Panc1 (cell line): ENCODE measurements at regions not wholly inside any gene's neighbourhood (a gene's known extent, or its start where the extent isn't known, plus 50 kb on each side); places are given as distances from the start of the nearest gene placed in this dataset.

Source experiments
- ATAC-seq: fragments of 200-7000 bp; cut with Tn5 transposase; 2 replicates; pipeline ENCODE4 v1.9.1; 2020; ENCODE audit warnings: mild to moderate bottlenecking, moderate library complexity
- BruUV-seq: library from RNA; stranded (reverse); fragments of 400-500 nt; replicated peaks from 2 replicates; lab custom pipeline; 2021; lab: Mats Ljungman, UMichigan
- CTCF ChIA-PET: fragments of 300-600 bp; sonication (Branson Sonifier 250); formaldehyde crosslinking; loops from one replicate; lab custom pipeline; 2022; ENCODE audit warnings: antibody characterized with exemption; lab: Charles Lee
- POLR2A ChIA-PET: fragments of 300-600 bp; sonication (Branson Sonifier 250); formaldehyde crosslinking; loops from one replicate; lab custom pipeline; 2022; ENCODE audit warnings: antibody characterized with exemption; lab: Charles Lee
- DNase-seq: peaks from one replicate; pipeline ENCODE4 v3.0.0-alpha.2; 2010; ENCODE audit warnings: low read depth, low spot score
- H3K27ac ChIP-seq: 2 replicates; pipeline ENCODE4 v1.5.1; 2011; ENCODE audit warnings: mild to moderate bottlenecking, low read length, inconsistent platforms
- H3K27me3 ChIP-seq: fragments of 200-500 bp; sonication (Bioruptor generic); 2 replicates; pipeline ENCODE4 v1.6.0; 2014; ENCODE audit warnings: low read length, inconsistent platforms; ENCODE audit not compliant: control insufficient read depth, insufficient read depth
- H3K36me3 ChIP-seq: fragments of 200-500 bp; sonication (Bioruptor generic); 2 replicates; pipeline ENCODE4 v1.5.1; 2014; ENCODE audit warnings: inconsistent platforms, mild to moderate bottlenecking, low read length, moderate library complexity; ENCODE audit not compliant: control insufficient read depth, insufficient read depth
- H3K4me1 ChIP-seq: 2 replicates; pipeline ENCODE4 v1.5.1; 2011; ENCODE audit warnings: inconsistent platforms, mild to moderate bottlenecking, low read length, moderate library complexity; ENCODE audit not compliant: control insufficient read depth, insufficient read depth
- H3K4me3 ChIP-seq, 2 experiments: 2 replicates each; pipeline ENCODE4 v1.5.1; 2011 to 2012; ENCODE audit warnings: low read depth in 2 of 2, low read length in 2 of 2, mild to moderate bottlenecking in 2 of 2, inconsistent platforms in 1 of 2, moderate library complexity in 1 of 2
- H3K9me3 ChIP-seq: fragments of 200-500 bp; sonication (Bioruptor generic); 2 replicates; pipeline ENCODE4 v1.5.1; 2014; ENCODE audit warnings: low read depth, mild to moderate bottlenecking, inconsistent platforms, low read length, moderate library complexity; ENCODE audit not compliant: control insufficient read depth, insufficient read depth
- CTCF ChIP-seq: fragments of 450-650 bp; IDR thresholded peaks from 2 replicates; pipeline ENCODE4 v1.5.1; 2017; ENCODE audit warnings: mild to moderate bottlenecking
- POLR2AphosphoS5 ChIP-seq: IDR thresholded peaks from 2 replicates; pipeline ENCODE4 v1.6.1; 2012; ENCODE audit warnings: mild to moderate bottlenecking, low read depth, low read length, moderate library complexity
- SIN3A ChIP-seq: IDR thresholded peaks from 2 replicates; pipeline ENCODE4 v1.6.1; 2012; ENCODE audit warnings: low read depth, mild to moderate bottlenecking, low read length, moderate library complexity, borderline replicate concordance; ENCODE audit not compliant: insufficient read depth
- TCF7L2 ChIP-seq: IDR thresholded peaks from 2 replicates; pipeline ENCODE4 v1.6.1; 2011; ENCODE audit warnings: mild to moderate bottlenecking, low read depth, low read length, inconsistent platforms
- in situ Hi-C: cut with HindIII; loops from 2 replicates; pipeline ENCODE4 v1.10.0; 2016; ENCODE audit warnings: low sequenced_read_pairs, low pct_unique_long_range_greater_than_20kb
- intact Hi-C: fragments of 100-400 bp; cut with micrococcal nuclease; formaldehyde crosslinking; loops from one replicate; pipeline ENCODE4 v1.10.0; 2022; ENCODE audit not compliant: unreplicated experiment
- TF ChIP-seq, protein P1 (sequence below), 2 experiments: IDR thresholded peaks; 2 replicates each; pipeline ENCODE4 v1.6.1; 2011 to 2012; ENCODE audit warnings: low read depth in 2 of 2, control low read depth in 1 of 2, low read length in 1 of 2, mild to moderate bottlenecking in 1 of 2, moderate library complexity in 1 of 2; ENCODE audit not compliant: insufficient read depth in 1 of 2

DNA sequence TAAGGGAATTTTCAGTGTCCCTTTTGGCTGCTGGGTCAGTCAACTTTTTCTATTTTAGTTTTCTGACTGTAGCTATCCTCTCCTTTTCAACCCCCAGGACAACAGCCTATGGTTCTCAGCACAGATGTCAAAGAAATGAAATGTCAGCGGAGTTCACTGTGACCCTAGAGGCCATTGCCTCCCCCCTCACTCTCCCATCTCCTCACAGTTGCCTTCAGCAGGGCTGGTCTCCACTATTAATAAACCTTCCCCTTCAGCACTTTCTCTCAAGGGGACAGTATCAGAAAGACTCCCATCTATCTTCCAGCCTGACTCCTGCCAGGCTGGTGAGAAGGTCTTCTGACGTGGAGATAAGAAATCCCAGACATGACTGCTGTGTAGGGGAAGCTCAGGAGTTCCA is 137.1 kb upstream of the WSCD2 start:
- in situ Hi-C loops (no loop called here), intact Hi-C loops (loop anchor here (10.0 kb wide), 1 partner anchor 463 kb away; no protein-coding TSS in a partner anchor)
- POLR2A ChIA-PET = interaction anchor here (0.6 kb wide), 1 partner anchor 229 kb away, joined by 3 read pairs; no protein-coding TSS in a partner anchor
- peaks cover 2% of the 10 kb centered on the region; the same call in 1 of the 2 replicates for H3K27me3 ChIP-seq
- no peaks in the 10 kb centered on the region for H3K4me1 ChIP-seq
- H3K27ac ChIP-seq = no peak overlapping the region
- no TSS peak for BruUV-seq
- no peaks in the 10 kb centered on the region for H3K9me3 ChIP-seq
- TF ChIP-seq, protein P1, sequence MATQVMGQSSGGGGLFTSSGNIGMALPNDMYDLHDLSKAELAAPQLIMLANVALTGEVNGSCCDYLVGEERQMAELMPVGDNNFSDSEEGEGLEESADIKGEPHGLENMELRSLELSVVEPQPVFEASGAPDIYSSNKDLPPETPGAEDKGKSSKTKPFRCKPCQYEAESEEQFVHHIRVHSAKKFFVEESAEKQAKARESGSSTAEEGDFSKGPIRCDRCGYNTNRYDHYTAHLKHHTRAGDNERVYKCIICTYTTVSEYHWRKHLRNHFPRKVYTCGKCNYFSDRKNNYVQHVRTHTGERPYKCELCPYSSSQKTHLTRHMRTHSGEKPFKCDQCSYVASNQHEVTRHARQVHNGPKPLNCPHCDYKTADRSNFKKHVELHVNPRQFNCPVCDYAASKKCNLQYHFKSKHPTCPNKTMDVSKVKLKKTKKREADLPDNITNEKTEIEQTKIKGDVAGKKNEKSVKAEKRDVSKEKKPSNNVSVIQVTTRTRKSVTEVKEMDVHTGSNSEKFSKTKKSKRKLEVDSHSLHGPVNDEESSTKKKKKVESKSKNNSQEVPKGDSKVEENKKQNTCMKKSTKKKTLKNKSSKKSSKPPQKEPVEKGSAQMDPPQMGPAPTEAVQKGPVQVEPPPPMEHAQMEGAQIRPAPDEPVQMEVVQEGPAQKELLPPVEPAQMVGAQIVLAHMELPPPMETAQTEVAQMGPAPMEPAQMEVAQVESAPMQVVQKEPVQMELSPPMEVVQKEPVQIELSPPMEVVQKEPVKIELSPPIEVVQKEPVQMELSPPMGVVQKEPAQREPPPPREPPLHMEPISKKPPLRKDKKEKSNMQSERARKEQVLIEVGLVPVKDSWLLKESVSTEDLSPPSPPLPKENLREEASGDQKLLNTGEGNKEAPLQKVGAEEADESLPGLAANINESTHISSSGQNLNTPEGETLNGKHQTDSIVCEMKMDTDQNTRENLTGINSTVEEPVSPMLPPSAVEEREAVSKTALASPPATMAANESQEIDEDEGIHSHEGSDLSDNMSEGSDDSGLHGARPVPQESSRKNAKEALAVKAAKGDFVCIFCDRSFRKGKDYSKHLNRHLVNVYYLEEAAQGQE (IDR thresholded peaks at IDR 0.05; ENCODE audit: insufficient read depth in 1 of 2, low read depth in 2 of 2, low read length in 1 of 2) = no peak
- TF ChIP-seq CTCF = no peak
- no peak for TF ChIP-seq TCF7L2
- TF ChIP-seq SIN3A = no peak
- TF ChIP-seq POLR2AphosphoS5 = no peak
- DNase-seq (no peak), ATAC-seq (no peak)
- no peaks in the 10 kb centered on the region for H3K36me3 ChIP-seq
- CTCF ChIA-PET = no interaction called here
- H3K4me3 ChIP-seq = no peak overlapping the region

GRCh38 chr12:107992870-107993451 is 136.1 kb upstream of the WSCD2 start:
- Histone ChIP-seq H3K27me3 (peaks cover 2% of the 10 kb centered on the region; the same call in 1 of the 2 replicates), H3K4me1 (no peaks in the 10 kb centered on the region), H3K36me3 (no peaks in the 10 kb centered on the region), H3K4me3 (no peak overlapping the region), H3K9me3 (no peaks in the 10 kb centered on the region), H3K27ac (no peak overlapping the region)
- ChIA-PET POLR2A (interaction anchor here (0.6 kb wide), 1 partner anchor 230 kb away, joined by 3 read pairs; no protein-coding TSS in a partner anchor), CTCF (interaction anchor here (0.6 to 0.7 kb wide), 4 partner anchors 201 to 519 kb away, joined by 3 to 6 read pairs (median 4); no protein-coding TSS in a partner anchor)
- DNase-seq = peak; percentile 22
- BruUV-seq = no TSS peak
- in situ Hi-C loops (no loop called here), intact Hi-C loops (loop anchor here (10.0 kb wide), 1 partner anchor 462 kb away; no protein-coding TSS in a partner anchor)
- peak; percentile 91 for ATAC-seq
- TF ChIP-seq, protein P1 (IDR thresholded peaks at IDR 0.05; ENCODE audit: insufficient read depth in 1 of 2, low read depth in 2 of 2, low read length in 1 of 2) = no peak
- peak; percentile 71 for TF ChIP-seq CTCF
- TF ChIP-seq SIN3A = no peak
- no peak for TF ChIP-seq TCF7L2
- no peak for TF ChIP-seq POLR2AphosphoS5
